ENCODE measurements at regions not wholly inside any gene's neighbourhood (a gene's known extent, or its start where the extent isn't known, plus 50 kb on each side); places are given as distances from the start of the nearest gene placed in this dataset.

- Histone ChIP-seq H3K27me3 (ENCODE audit: insufficient read depth, low read depth) (no peaks in the 10 kb centered on the region), H3K9ac (no peak overlapping the region), H3K4me1 (ENCODE audit: low read depth, poor library complexity, severe bottlenecking) (peaks cover 11% of the 10 kb centered on the region), H3K4me3 (IDR thresholded peaks at IDR 0.05; ENCODE audit: insufficient read depth, low read depth, low read length) (no peak overlapping the region), H3K4me2 (no peak overlapping the region), H3K79me2 (ENCODE audit: insufficient read depth, low read depth) (no peaks in the 10 kb centered on the region), H3K27ac (no peak overlapping the region), H2AFZ (ENCODE audit: low read depth) (no peak overlapping the region), H4K20me1 (ENCODE audit: insufficient read depth) (no peaks in the 10 kb centered on the region), H3K36me3 (ENCODE audit: insufficient read depth) (no peaks in the 10 kb centered on the region)
- TF ChIP-seq CTCF (conservative IDR thresholded peaks at IDR 0.05; ENCODE audit: low read depth, low read length): no peak
Observed at GRCh38 chr4:129971419-129971818, 875.5 kb downstream of the C4orf33 start.

DNA sequence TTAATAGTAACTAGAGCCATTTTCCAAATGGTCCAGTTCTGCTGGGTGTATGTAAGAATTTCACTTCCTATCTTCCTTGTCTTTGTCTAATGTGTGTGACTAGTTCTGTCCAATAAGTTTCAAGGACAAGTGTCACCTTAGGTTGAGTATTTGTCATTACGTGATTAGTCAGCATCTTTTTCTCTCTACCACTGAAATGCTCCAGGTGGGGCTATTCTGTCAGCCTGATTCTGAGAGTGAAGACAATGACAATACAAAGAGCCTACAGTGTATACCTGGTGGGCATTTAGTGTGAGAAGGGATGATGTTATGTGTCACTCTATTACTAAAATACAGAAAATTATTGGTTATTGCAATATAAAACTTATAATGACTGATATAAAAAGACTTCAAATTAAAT is 876.3 kb downstream of the C4orf33 start:
- Histone ChIP-seq H3K4me1 (ENCODE audit: low read depth, poor library complexity, severe bottlenecking) (peaks cover 11% of the 10 kb centered on the region), H3K4me3 (IDR thresholded peaks at IDR 0.05; ENCODE audit: insufficient read depth, low read depth, low read length) (no peak overlapping the region), H3K9ac (no peak overlapping the region), H2AFZ (ENCODE audit: low read depth) (no peak overlapping the region), H3K4me2 (no peak overlapping the region), H3K79me2 (ENCODE audit: insufficient read depth, low read depth) (no peaks in the 10 kb centered on the region), H3K36me3 (ENCODE audit: insufficient read depth) (no peaks in the 10 kb centered on the region), H4K20me1 (ENCODE audit: insufficient read depth) (no peaks in the 10 kb centered on the region), H3K27ac (no peak overlapping the region), H3K27me3 (ENCODE audit: insufficient read depth, low read depth) (no peaks in the 10 kb centered on the region)
- TF ChIP-seq CTCF (conservative IDR thresholded peaks at IDR 0.05; ENCODE audit: low read depth, low read length): no peak

- no peak overlapping the region for H3K4me2 ChIP-seq
- H3K79me2 ChIP-seq (ENCODE audit: insufficient read depth, low read depth): no peaks in the 10 kb centered on the region
- H3K27ac ChIP-seq: no peak overlapping the region
- no peaks in the 10 kb centered on the region for H4K20me1 ChIP-seq (ENCODE audit: insufficient read depth)
- no peaks in the 10 kb centered on the region for H3K36me3 ChIP-seq (ENCODE audit: insufficient read depth)
- no peaks in the 10 kb centered on the region for H3K27me3 ChIP-seq (ENCODE audit: insufficient read depth, low read depth)
- H3K4me3 ChIP-seq (IDR thresholded peaks at IDR 0.05; ENCODE audit: insufficient read depth, low read depth, low read length): no peak overlapping the region
- peaks cover 7% of the 10 kb centered on the region for H3K4me1 ChIP-seq (ENCODE audit: low read depth, poor library complexity, severe bottlenecking)
- no peak overlapping the region for H2AFZ ChIP-seq (ENCODE audit: low read depth)
- TF ChIP-seq CTCF (conservative IDR thresholded peaks at IDR 0.05; ENCODE audit: low read depth, low read length): no peak
- no peak overlapping the region for H3K9ac ChIP-seq
Observed at GRCh38 chr4:129974730-129975129, 878.8 kb downstream of the C4orf33 start.

DNA sequence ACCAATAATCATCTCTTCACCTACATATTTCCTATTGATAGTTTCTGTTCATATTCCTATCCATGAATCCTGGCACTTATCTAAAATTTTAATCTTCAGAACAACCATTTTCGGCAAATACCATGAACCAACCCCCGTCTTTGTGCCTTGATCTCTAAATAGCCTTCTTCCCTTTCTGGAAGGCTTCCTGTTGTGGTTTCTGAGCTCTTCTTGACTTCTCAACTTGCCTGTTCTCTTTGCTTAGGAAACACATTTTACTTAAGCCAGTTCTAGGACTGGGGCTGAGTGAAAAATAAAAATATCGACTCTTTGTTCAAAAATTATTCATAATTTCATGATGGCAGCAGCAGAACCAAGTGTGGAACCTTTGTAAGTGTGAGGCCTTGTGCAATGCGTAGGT is 882.4 kb downstream of the C4orf33 start:
- TF ChIP-seq CTCF (conservative IDR thresholded peaks at IDR 0.05; ENCODE audit: low read depth, low read length): no peak
- Histone ChIP-seq H3K4me1 (ENCODE audit: low read depth, poor library complexity, severe bottlenecking) (no peaks in the 10 kb centered on the region), H3K4me3 (IDR thresholded peaks at IDR 0.05; ENCODE audit: insufficient read depth, low read depth, low read length) (no peak overlapping the region), H3K27ac (no peak overlapping the region), H3K79me2 (ENCODE audit: insufficient read depth, low read depth) (no peaks in the 10 kb centered on the region), H2AFZ (ENCODE audit: low read depth) (no peak overlapping the region), H4K20me1 (ENCODE audit: insufficient read depth) (no peaks in the 10 kb centered on the region), H3K4me2 (no peak overlapping the region), H3K27me3 (ENCODE audit: insufficient read depth, low read depth) (no peaks in the 10 kb centered on the region), H3K9ac (no peak overlapping the region), H3K36me3 (ENCODE audit: insufficient read depth) (no peaks in the 10 kb centered on the region)

GRCh38 chr4:129988957-129989356 is 893.0 kb downstream of the C4orf33 start:
- Histone ChIP-seq H3K4me3 (IDR thresholded peaks at IDR 0.05; ENCODE audit: insufficient read depth, low read depth, low read length) (no peak overlapping the region), H4K20me1 (ENCODE audit: insufficient read depth) (no peaks in the 10 kb centered on the region), H3K9ac (no peak overlapping the region), H2AFZ (ENCODE audit: low read depth) (no peak overlapping the region), H3K79me2 (ENCODE audit: insufficient read depth, low read depth) (no peaks in the 10 kb centered on the region), H3K36me3 (ENCODE audit: insufficient read depth) (no peaks in the 10 kb centered on the region), H3K4me2 (no peak overlapping the region), H3K27ac (no peak overlapping the region), H3K27me3 (ENCODE audit: insufficient read depth, low read depth) (no peaks in the 10 kb centered on the region), H3K4me1 (ENCODE audit: low read depth, poor library complexity, severe bottlenecking) (no peaks in the 10 kb centered on the region)
- TF ChIP-seq CTCF (conservative IDR thresholded peaks at IDR 0.05; ENCODE audit: low read depth, low read length): no peak

Measured in KMS-11 (cell line).